HT-29 (cell line): ENCODE measurements at regions not wholly inside any gene's neighbourhood (a gene's known extent, or its start where the extent isn't known, plus 50 kb on each side); places are given as distances from the start of the nearest gene placed in this dataset.
"Not testable (repeated sequence)": the region's sequence is repeated elsewhere in the genome, so short reads cannot be mapped to it uniquely, and the experiment has no call there.

Experiments
- DNase-seq: peaks from one replicate; pipeline ENCODE4 v3.0.0-alpha.2; 2015; ENCODE audit warnings: low spot score

GRCh38 chrX:99988532-99988931, 421.5 kb downstream of the PCDH19 start:
- not testable (repeated sequence) for DNase-seq

GRCh38 chrX:99973572-99974226, 436.4 kb downstream of the PCDH19 start:
- DNase-seq, result no peak

- DNase-seq, result no peak
These were observed 470.2 kb downstream of the PCDH19 start for GRCh38 chrX:99939883-99940232.

- DNase-seq, result not testable (repeated sequence)
These were observed 470.7 kb downstream of the PCDH19 start for GRCh38 chrX:99939206-99939882.

- no peak for DNase-seq
These were observed 471.6 kb downstream of the PCDH19 start for GRCh38 chrX:99938464-99938863.

GRCh38 chrX:99933865-99934264, 476.2 kb downstream of the PCDH19 start:
- DNase-seq, result no peak

GRCh38 chrX:99914635-99915034, 495.4 kb downstream of the PCDH19 start:
- DNase-seq, result no peak

GRCh38 chrX:99913611-99914010, 496.5 kb downstream of the PCDH19 start:
- DNase-seq, result no peak

GRCh38 chrX:99909946-99910345, 500.1 kb downstream of the PCDH19 start:
- DNase-seq, result no peak

GRCh38 chrX:99901091-99901490, 509.0 kb downstream of the PCDH19 start:
- DNase-seq, result no peak

- no peak for DNase-seq
These were observed 522.2 kb downstream of the PCDH19 start for GRCh38 chrX:99887918-99888317.

GRCh38 chrX:99857455-99857854, 552.6 kb downstream of the PCDH19 start:
- DNase-seq, result peak; percentile 34

- DNase-seq, result no peak
These were observed 576.3 kb downstream of the PCDH19 start for GRCh38 chrX:99833821-99834220.

- DNase-seq, result no peak
These were observed 589.9 kb downstream of the PCDH19 start for GRCh38 chrX:99820197-99820596.

GRCh38 chrX:99800016-99800415, 610.1 kb downstream of the PCDH19 start:
- DNase-seq, result no peak

- no peak for DNase-seq
These were observed 611.1 kb downstream of the PCDH19 start for GRCh38 chrX:99798936-99799335.

- DNase-seq, result no peak
These were observed 614.6 kb downstream of the PCDH19 start for GRCh38 chrX:99795495-99795894.

GRCh38 chrX:99782516-99783040, 627.5 kb downstream of the PCDH19 start:
- no peak for DNase-seq

GRCh38 chrX:99777912-99778311, 632.2 kb downstream of the PCDH19 start:
- no peak for DNase-seq

- DNase-seq, result no peak
These were observed 648.3 kb downstream of the PCDH19 start for GRCh38 chrX:99761731-99762130.

- DNase-seq, result no peak
These were observed 657.3 kb downstream of the PCDH19 start for GRCh38 chrX:99752776-99753175.

- no peak for DNase-seq
These were observed 659.4 kb downstream of the PCDH19 start for GRCh38 chrX:99750721-99751120.

GRCh38 chrX:99722094-99722493, 688.0 kb downstream of the PCDH19 start:
- no peak for DNase-seq
